Epithelial cell of prostate (primary cell): ENCODE measurements at regions not wholly inside any gene's neighbourhood (a gene's known extent, or its start where the extent isn't known, plus 50 kb on each side); places are given as distances from the start of the nearest gene placed in this dataset.
"Not testable (repeated sequence)": the region's sequence is repeated elsewhere in the genome, so short reads cannot be mapped to it uniquely, and the experiment has no call there.

Experiments used
- DNase-seq: peaks from one replicate; pipeline ENCODE4 v3.0.0-alpha.2; 2011; ENCODE audit warnings: low read depth, low spot score
- H3K27ac ChIP-seq: fragments of 450-650 bp; 2 replicates; pipeline ENCODE4 v1.5.1; 2017; ENCODE audit warnings: mild to moderate bottlenecking

DNA sequence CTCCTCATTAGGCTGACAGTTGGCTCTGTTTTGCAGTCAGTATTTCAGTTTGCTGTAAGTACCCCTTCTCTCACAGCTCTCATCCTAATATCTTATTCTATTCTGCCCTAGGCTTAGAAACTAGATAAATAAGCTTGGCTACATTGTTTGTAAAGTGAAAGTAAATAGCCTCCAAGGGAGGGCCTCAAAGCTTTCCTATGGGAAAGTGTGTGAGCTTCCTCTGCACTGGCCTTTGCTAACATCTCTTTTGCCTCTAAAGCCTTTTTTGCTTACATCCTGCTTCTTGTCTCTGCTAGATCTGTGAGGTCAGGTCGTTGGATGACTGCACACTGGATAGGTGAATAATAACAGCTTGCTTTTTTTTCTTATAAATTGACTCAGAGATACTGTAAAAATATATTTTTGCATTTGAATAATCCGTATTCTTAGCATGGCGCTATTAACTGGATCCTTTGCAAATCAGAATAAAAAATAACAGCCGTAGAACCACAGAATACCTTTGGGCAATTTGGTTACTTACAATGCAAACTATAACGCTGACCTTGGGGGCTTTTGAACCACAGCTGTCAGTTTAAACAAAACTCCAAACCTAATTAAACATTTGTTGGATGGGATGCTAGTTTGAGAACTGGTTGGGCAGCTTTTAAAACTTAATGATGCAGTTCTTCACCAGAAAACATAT is 55.1 kb downstream of the TTC6 start:
- H3K27ac ChIP-seq = no peak overlapping the region
- no peak for DNase-seq

DNA sequence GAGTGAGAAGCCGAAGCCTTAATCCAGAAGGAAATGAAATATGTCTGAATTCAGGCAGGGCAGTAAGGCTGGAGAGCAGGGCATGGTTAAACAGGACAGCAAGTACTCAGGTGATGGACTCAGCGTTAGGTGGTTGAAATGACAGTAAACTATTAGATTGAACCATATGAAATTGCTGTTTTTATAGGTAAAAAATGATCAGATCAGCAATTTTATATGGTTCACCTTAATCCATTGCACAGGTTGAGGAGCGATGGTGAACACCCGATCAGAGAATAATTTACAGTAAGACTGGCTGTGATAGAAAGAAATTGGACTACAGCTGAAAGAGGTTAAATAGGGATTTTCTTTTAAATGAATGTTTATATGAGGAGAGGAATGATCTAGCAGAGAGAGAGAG is 56.6 kb downstream of the TTC6 start:
- DNase-seq = no peak
- H3K27ac ChIP-seq = no peak overlapping the region

DNA sequence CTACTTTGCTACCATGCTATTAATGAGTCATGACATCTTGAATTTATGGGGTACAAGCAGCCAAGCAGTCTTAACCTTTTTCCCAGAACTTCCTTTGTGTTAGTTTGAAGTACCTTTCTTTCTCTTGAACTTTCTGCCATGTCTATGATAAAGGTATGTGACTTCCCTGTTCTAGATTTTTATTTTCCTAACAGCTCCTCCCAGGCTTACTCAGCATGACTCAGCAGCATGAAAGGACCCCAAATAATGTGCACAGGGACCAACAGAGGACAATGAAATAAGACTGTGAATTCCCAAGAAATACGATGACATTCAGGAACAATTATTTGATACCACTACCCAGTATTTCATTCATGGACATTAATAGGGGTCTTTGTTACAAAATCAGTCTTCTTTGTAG is 60.0 kb downstream of the TTC6 start:
- peak overlapping the region; percentile 11 for H3K27ac ChIP-seq
- DNase-seq = no peak

DNA sequence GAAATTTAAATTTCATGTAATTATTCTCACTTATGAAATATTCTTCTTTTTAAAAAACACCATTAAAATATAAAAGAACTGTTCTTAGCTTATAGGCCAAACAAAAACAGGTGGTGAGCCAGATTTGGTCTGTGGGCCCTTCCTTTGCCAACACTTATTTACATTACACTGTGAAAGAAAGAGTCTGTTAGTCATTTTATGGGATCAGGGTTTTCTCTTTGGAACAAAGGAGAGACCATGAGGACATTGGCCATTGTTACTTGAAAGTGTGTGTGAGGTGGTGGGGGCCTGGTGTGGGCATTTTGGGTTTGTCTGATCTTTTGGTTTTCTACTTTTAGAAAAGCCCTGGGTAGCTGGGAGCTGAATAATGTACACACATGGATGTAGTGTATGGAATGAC is 62.7 kb downstream of the TTC6 start:
- no peak for DNase-seq
- no peak overlapping the region for H3K27ac ChIP-seq

DNA sequence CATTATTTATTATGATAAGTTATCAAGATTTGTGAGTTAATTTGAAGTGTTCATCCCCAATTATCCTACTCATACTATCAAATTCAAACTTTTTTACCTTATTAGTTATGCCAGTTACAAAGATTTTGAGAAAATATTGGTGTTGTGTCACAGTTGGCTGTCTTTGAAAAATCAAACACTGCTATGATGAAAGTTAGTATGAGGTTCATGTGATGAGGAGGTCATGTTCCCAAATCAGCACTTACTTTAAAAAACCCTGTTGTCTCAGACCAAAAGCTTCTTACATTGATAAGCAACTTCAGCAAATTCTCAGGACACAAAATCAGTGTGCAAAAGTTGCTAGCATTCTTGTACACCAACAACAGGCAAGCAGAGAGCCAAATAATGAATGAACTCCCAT is 68.1 kb downstream of the TTC6 start:
- H3K27ac ChIP-seq = no peak overlapping the region

DNA sequence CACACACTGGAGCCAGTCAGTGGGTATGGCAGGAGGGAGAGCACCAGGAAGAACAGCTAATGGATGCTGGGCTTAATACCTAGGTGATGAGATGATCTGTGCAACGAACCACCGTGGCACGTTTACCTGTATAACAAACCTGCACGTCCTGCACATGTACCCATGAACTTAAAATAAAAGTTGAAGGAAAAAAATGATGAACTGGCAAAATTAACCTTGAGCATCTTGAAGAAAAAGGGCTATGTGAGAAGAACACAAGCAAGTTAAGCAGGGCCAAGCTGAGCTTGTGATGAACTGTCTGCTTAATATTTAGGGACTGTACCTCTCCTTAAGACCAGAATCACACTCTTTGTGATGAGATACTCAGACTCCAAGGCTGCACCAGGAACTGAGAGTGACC is 70.0 kb downstream of the TTC6 start:
- no peak overlapping the region for H3K27ac ChIP-seq
- no peak for DNase-seq

More for the DNA sequence above, 68.1 kb downstream of the TTC6 start:
- no peak for DNase-seq

DNA sequence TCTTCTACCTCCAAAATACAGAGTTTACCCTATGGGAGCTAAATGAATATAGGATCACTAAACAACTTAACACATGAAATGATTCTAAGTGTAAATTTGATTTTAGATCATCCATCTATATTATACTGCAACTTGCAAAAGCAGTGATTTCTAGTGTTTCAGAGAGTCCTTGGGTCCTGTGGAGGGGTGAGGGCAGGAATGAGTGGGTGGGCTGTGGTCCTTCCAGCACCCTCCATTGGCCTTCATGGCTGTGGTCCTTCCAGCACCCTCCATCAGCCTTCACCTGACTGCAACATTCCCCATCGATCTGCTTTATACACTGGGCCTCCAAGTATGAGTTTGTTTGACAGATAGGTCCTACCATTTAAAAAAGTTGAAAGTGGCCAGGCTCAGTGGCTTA is 70.5 kb downstream of the TTC6 start:
- H3K27ac ChIP-seq = no peak overlapping the region
- DNase-seq = no peak

DNA sequence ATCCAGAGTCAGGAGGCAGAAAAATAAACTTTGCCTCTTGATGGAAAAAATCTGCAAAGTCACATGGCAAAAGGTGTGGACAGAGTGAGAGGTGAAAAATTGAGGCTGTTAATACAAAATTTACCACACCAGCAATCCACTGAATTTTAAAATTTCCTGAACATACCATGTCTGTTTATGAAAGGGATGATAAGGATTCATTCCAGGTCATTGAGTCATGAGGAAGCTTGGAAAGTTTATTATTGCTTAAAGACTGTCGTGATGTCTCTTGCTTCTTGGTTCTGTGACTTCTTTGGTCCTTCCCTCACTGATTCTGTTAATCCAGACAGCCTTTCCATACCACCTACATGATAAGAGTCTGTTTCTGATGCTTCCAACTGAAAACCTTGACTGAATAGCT is 73.2 kb downstream of the TTC6 start:
- H3K27ac ChIP-seq = no peak overlapping the region
- no peak for DNase-seq

DNA sequence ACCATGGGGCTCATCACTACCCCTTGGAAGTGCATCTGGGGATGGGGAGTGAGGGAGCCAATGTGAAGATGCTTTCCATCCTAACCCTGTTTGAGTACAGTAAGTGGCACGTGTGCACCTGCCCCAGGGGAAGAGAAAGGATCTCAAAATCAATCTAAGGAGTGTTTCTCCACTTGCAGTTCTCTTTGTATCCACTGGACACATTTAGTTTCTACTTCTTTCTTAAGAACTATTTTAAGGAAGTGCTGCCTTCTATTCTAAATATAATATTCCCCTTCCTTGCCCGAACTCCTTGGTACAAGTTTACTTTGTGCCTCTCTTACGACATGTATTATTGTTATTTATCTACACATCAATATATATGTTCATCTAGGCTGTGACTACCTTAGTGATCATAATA is 73.8 kb downstream of the TTC6 start:
- DNase-seq = no peak
- H3K27ac ChIP-seq = no peak overlapping the region

DNA sequence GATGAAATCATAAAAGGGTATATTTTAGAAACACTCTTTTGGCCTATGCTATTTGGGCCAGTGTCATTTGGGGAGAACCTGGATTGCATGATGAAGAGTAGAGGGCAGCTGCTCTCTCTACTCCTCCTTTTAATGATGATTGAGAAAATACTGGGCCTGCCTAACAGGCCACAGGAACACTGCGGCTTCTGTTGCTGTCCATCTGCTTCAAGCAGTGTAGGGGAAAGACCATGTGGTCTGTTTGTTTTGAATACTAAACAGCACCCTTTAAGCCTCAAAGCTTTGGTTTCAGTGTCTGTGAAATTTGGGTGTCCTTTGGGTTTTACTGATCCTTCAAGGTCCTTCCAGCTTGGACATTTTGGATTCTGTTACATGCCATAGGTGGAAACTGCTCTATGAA is 78.0 kb downstream of the TTC6 start:
- DNase-seq = no peak
- H3K27ac ChIP-seq = no peak overlapping the region

DNA sequence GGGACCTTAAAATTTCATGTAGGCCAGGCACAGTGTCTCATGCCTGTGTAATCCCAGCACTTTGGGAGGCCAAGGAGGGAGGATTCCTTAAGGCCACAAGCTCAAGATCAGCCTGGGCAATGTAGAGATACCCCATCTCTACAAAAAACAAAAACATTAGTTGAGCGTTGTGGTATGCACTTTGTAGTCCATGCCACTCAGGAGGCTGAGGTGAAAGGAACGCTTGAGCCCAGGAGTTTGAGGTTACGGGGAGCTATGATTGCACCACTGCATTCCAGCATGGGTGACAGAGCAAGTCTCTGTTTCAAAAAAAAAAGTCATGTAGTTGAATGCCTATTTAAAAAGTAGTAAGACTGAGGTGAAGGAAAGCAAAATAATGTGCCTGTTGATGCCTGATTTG is 83.5 kb downstream of the TTC6 start:
- no peak for DNase-seq

DNA sequence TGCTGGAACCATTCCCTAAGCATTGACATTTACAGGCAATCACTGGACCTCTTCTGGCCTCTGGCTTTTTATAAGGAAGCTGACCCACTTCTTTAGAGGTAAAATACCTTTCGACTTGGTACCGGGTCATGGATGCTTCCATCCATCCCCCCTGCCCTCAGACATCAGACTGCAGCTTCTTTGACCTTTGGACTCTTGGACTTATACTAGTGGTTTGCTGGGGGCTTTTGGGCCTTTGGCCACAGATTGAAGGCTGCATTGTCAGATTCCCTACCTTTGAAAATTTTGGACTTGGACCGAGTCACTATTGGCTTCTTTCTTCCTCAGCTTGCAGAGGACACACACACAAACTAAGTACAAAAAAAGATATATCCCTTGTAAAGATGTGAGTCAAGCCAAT is 86.1 kb downstream of the TTC6 start:
- no peak overlapping the region for H3K27ac ChIP-seq
- DNase-seq = no peak

More for the DNA sequence above, 83.5 kb downstream of the TTC6 start:
- no peak overlapping the region for H3K27ac ChIP-seq

DNA sequence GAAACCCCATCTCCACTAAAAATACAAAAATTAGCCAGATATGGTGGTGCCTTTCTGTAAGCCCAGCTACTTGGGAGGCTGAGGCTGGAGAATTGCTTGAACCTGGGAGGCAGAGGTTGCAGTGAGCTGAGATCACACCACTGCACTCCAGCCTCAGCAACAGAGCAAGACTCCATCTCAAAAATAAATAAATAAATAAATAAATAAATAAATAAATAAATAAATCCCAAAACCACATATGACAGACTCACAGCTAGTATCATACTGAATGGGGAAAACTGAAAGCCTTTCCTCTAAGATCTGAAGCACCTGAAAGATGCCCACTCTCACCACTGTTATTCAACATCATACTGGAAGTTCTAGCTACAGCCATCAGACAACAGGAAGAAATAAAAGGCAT is 97.3 kb downstream of the TTC6 start:
- DNase-seq, H3K27ac ChIP-seq: not testable (repeated sequence)

DNA sequence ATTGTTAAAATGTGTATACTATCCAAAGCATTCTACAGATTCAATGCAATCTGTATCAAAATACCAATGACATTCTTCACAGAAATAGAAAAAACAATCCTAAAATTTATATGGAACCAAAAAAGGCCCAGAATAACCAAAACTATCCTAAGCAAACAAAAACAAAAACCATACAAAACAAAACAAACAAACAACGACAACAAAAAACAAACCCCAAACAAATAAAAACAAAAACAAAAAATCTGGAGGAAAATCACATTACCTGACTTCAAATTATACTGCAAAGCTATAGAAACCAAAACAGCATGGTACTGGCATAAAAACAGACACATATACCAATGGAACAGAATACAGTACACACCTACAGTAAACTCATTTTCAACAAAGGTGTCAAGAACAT is 98.0 kb downstream of the TTC6 start:
- not testable (repeated sequence) for DNase-seq, H3K27ac ChIP-seq

DNA sequence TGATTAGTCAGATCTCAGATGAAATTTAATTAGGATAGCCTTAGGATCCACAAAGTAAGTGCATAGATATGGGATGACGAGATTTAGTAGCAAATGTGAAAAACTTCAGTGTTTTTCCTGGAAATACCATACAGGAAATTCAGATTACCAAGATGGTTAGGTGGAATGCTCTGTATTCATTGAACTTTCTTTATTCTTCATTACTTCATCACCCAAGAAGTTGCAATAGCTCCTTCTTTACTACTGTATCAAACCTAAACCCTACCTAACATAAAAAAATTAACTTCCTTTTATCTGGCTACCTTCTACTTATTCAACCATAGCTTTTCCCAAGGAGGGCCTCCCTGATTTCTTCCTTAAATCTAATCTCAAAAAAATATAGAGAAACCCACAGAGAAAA is 100.4 kb downstream of the TTC6 start:
- no peak for DNase-seq

DNA sequence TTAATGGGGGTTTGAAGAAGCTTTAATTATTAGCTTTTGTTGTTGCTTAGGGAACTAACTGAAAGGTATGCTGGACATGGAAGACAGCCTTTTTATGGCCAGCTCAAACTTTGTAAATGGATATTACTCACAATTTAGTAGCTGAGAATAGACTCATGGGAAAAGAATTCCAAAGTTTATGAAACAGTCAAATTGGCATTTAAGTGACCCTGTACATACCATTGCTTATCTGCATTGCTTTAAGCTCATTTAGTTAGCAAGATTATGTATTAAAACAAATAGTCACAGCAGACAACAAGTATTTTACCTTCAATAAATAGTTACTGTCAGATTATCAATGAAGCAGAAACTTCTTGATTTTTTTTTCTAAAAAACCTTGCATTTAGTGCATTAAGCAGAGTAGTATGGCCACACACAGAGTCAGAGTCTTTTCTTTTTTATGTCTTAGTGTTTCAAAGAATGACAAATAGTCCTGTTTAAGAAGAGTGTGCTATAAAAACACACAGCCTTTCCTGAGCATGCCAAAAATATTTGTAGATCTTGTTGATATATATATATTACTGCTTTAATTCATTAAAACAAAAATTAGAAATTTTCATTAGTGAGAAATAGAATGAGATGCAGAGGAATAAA is 102.2 kb downstream of the TTC6 start:
- peak overlapping the region; percentile 3 for H3K27ac ChIP-seq
- DNase-seq = no peak

More for the DNA sequence above, 100.4 kb downstream of the TTC6 start:
- H3K27ac ChIP-seq = no peak overlapping the region

DNA sequence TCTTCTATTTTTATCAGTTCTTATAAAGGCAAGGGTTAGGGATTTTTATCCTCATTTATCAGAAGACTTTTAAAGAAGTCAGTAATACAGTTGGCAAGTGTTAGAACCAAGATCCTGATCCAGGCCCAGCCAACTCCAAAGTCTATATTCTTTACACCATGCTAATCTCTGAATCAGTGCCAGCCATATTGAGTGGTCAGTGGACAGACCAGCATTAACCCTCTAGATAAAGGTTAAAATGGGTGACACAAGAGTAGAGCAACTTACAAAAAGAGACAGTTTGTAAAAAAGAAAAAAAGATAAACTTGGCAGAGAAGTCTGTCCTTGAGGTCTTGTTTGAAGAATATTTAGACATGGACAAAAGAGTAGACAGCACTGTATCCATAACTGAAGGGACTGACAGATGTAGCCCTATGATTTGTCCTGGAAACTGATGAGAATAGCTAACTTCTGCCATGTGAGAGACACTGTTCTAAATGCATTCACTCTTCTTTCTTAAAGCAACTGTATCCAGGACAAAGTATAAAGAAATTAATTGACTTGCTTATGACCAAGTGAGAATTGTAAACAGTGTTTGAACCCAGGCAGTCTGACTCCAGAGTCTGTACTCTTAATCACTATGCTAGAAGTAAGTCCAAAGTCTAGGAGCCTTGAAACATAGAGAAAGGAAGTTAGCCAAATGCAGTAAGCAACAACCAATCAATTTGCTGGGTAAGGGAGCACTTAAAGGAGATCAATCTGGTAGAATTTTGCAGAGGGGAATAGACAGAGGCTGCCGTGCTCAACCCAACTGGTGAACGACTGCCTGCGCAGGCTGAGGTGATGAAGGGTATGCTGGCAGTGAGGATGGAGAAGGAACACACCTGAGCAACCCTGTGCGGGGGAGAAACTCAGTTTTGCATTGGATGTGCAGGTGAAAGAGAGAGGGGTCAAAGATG is 103.7 kb downstream of the TTC6 start:
- H3K27ac ChIP-seq = no peak overlapping the region
- no peak for DNase-seq

DNA sequence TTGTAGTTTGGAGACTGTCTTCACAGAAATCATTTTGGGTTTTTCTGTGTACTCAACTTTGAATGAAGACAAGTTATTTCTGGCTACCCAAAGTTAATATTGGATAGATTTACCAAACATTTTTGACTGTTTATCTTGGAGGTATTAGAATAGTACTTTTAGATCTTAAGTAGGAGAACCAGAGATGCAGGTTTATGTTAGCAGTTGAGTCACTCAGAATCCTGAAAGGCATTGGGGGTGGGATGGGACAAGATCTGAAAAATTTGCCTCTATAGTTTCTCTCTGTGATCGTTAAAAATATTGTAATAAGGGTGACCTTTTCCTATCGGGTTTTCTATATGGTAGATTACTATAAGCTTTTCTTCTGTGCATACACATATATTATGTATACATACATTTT is 112.3 kb downstream of the TTC6 start:
- H3K27ac ChIP-seq = no peak overlapping the region
- DNase-seq = no peak

DNA sequence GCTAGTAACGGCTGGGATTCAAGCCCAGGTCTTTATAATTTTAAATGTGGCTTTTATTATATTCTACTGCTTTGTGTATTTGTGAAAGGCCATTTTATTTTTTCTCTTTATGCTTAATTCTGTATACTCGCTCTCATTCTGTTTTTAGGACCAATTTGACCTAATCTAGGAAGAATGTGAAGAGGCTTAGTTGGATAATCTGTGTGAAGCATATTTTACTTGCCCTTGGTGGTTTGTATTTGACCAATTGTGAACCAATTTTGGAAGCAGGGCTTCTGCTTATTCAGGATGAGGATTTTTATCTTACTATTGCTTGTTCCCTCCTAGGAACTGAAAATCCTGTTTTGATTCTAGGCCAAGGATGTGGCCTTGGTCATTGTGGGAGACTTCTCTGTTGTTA is 113.1 kb downstream of the TTC6 start:
- H3K27ac ChIP-seq = no peak overlapping the region
- no peak for DNase-seq

DNA sequence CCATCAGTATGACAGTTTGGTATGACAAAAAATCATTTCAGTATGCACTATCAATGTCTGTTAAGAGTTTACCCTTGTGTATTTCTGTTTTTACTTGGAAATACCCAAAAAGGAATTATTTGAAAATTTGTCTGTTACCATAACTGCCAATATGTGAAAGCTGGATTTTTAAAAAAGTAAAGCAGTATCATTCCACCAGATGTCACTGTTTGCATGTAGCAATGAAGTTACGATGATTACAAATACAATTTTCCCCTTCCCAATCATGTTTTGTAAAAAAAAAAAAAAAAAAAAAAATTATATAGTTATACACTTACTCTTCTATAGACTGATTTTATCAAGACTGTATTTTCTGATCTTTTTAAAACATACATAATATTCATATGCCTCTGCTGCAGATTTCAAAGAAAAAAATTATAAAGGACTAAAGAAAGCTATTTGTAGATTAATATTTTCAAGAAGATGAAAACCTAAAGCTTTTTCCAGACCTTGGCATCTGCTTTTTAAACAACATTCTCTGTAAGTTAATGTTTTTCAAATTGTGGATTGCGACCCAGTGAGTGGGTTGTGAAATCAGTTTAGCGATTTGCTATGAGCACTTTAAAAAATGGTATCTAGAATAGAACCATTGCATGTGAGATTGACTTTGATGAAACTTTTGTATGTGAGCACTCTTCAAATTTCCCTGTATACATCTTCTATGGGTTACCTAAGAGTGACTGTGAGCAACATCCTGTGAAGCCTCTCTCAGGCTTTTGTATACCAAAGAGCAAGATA is 114.2 kb downstream of the TTC6 start:
- DNase-seq = no peak

More for the DNA sequence above, 114.2 kb downstream of the TTC6 start:
- H3K27ac ChIP-seq = no peak overlapping the region
